Activated naive CD8-positive, alpha-beta T cell treated with anti-CD3 and anti-CD28 coated beads for 36 hours (primary cell): ENCODE measurements at regions not wholly inside any gene's neighbourhood (a gene's known extent, or its start where the extent isn't known, plus 50 kb on each side); places are given as distances from the start of the nearest gene placed in this dataset.

Experiments used
- DNase-seq: peaks from one replicate; pipeline ENCODE4 v3.0.0; 2021
- H3K27ac Mint-ChIP-seq: one replicate; pipeline ENCODE4 v1.8.0; 2022; ENCODE audit warnings: mild to moderate bottlenecking, moderate library complexity, mixed read lengths
- H3K27me3 Mint-ChIP-seq: one replicate; pipeline ENCODE4 v1.8.0; 2022; ENCODE audit warnings: mild to moderate bottlenecking, mixed read lengths
- H3K36me3 Mint-ChIP-seq: one replicate; pipeline ENCODE4 v1.8.0; 2021; ENCODE audit warnings: mild to moderate bottlenecking, mixed read lengths
- H3K4me1 Mint-ChIP-seq: one replicate; pipeline ENCODE4 v1.8.0; 2021; ENCODE audit warnings: mixed read lengths
- H3K4me3 Mint-ChIP-seq: one replicate; pipeline ENCODE4 v1.8.0; 2022; ENCODE audit warnings: mild to moderate bottlenecking, moderate library complexity, mixed read lengths
- H3K9me3 Mint-ChIP-seq: one replicate; pipeline ENCODE4 v1.8.0; 2022; ENCODE audit warnings: mixed read lengths

GRCh38 chr10:43867667-43868565, 219.2 kb upstream of the ZNF32 start:
- H3K9me3 Mint-ChIP-seq: no peaks in the 10 kb centered on the region
- no peaks in the 10 kb centered on the region for H3K4me1 Mint-ChIP-seq

GRCh38 chr10:43867113-43867512, 218.4 kb upstream of the ZNF32 start:
- Mint-ChIP-seq H3K4me3 (no peak overlapping the region), H3K9me3 (no peaks in the 10 kb centered on the region), H3K27me3 (no peaks in the 10 kb centered on the region), H3K4me1 (no peaks in the 10 kb centered on the region), H3K36me3 (no peaks in the 10 kb centered on the region), H3K27ac (no peak overlapping the region)
- DNase-seq: no peak

More at GRCh38 chr10:43867667-43868565, 219.2 kb upstream of the ZNF32 start:
- H3K27me3 Mint-ChIP-seq: no peaks in the 10 kb centered on the region
- no peak overlapping the region for H3K4me3 Mint-ChIP-seq
- DNase-seq: no peak
- no peak overlapping the region for H3K27ac Mint-ChIP-seq
- H3K36me3 Mint-ChIP-seq: no peaks in the 10 kb centered on the region

- no peak for DNase-seq
- H3K9me3 Mint-ChIP-seq: no peaks in the 10 kb centered on the region
- H3K4me1 Mint-ChIP-seq: no peaks in the 10 kb centered on the region
- H3K27me3 Mint-ChIP-seq: no peaks in the 10 kb centered on the region
- no peak overlapping the region for H3K27ac Mint-ChIP-seq
- no peak overlapping the region for H3K4me3 Mint-ChIP-seq
- H3K36me3 Mint-ChIP-seq: no peaks in the 10 kb centered on the region
Measured at GRCh38 chr10:43866712-43867111, 218.0 kb upstream of the ZNF32 start.

GRCh38 chr10:43865265-43866135, 216.8 kb upstream of the ZNF32 start:
- H3K27ac Mint-ChIP-seq: no peak overlapping the region
- H3K9me3 Mint-ChIP-seq: no peaks in the 10 kb centered on the region
- H3K36me3 Mint-ChIP-seq: no peaks in the 10 kb centered on the region
- no peaks in the 10 kb centered on the region for H3K4me1 Mint-ChIP-seq
- H3K4me3 Mint-ChIP-seq: no peak overlapping the region
- no peaks in the 10 kb centered on the region for H3K27me3 Mint-ChIP-seq
- DNase-seq: no peak

- H3K27ac Mint-ChIP-seq: no peak overlapping the region
- no peaks in the 10 kb centered on the region for H3K27me3 Mint-ChIP-seq
- H3K4me3 Mint-ChIP-seq: no peak overlapping the region
- no peak for DNase-seq
- H3K9me3 Mint-ChIP-seq: no peaks in the 10 kb centered on the region
- no peaks in the 10 kb centered on the region for H3K4me1 Mint-ChIP-seq
- H3K36me3 Mint-ChIP-seq: no peaks in the 10 kb centered on the region
Measured at GRCh38 chr10:43864656-43865055, 216.0 kb upstream of the ZNF32 start.

GRCh38 chr10:43863859-43864591, 215.3 kb upstream of the ZNF32 start:
- peaks cover 1% of the 10 kb centered on the region for H3K4me1 Mint-ChIP-seq
- no peak overlapping the region for H3K4me3 Mint-ChIP-seq
- no peaks in the 10 kb centered on the region for H3K9me3 Mint-ChIP-seq
- no peak for DNase-seq
- no peaks in the 10 kb centered on the region for H3K36me3 Mint-ChIP-seq
- H3K27me3 Mint-ChIP-seq: no peaks in the 10 kb centered on the region
- no peak overlapping the region for H3K27ac Mint-ChIP-seq

GRCh38 chr10:43863270-43863669, 214.6 kb upstream of the ZNF32 start:
- no peaks in the 10 kb centered on the region for H3K9me3 Mint-ChIP-seq
- H3K36me3 Mint-ChIP-seq: no peaks in the 10 kb centered on the region
- DNase-seq: no peak
- no peak overlapping the region for H3K27ac Mint-ChIP-seq
- H3K4me1 Mint-ChIP-seq: peaks cover 2% of the 10 kb centered on the region
- H3K4me3 Mint-ChIP-seq: no peak overlapping the region
- no peaks in the 10 kb centered on the region for H3K27me3 Mint-ChIP-seq

- no peak overlapping the region for H3K4me3 Mint-ChIP-seq
- DNase-seq: no peak
- peaks cover 2% of the 10 kb centered on the region for H3K4me1 Mint-ChIP-seq
- H3K36me3 Mint-ChIP-seq: no peaks in the 10 kb centered on the region
- no peaks in the 10 kb centered on the region for H3K9me3 Mint-ChIP-seq
- H3K27ac Mint-ChIP-seq: no peak overlapping the region
- no peaks in the 10 kb centered on the region for H3K27me3 Mint-ChIP-seq
Measured at GRCh38 chr10:43862756-43863155, 214.1 kb upstream of the ZNF32 start.

- H3K4me1 Mint-ChIP-seq: peaks cover 2% of the 10 kb centered on the region
- no peak for DNase-seq
- no peak overlapping the region for H3K4me3 Mint-ChIP-seq
- H3K9me3 Mint-ChIP-seq: no peaks in the 10 kb centered on the region
- H3K27ac Mint-ChIP-seq: no peak overlapping the region
- H3K36me3 Mint-ChIP-seq: no peaks in the 10 kb centered on the region
- H3K27me3 Mint-ChIP-seq: no peaks in the 10 kb centered on the region
Measured at GRCh38 chr10:43861966-43862751, 213.5 kb upstream of the ZNF32 start.

GRCh38 chr10:43859016-43859525, 210.4 kb upstream of the ZNF32 start:
- H3K4me3 Mint-ChIP-seq: no peak overlapping the region
- H3K9me3 Mint-ChIP-seq: no peaks in the 10 kb centered on the region
- peaks cover 2% of the 10 kb centered on the region for H3K4me1 Mint-ChIP-seq
- H3K36me3 Mint-ChIP-seq: no peaks in the 10 kb centered on the region
- H3K27ac Mint-ChIP-seq: no peak overlapping the region
- DNase-seq: no peak
- H3K27me3 Mint-ChIP-seq: no peaks in the 10 kb centered on the region

- DNase-seq: no peak
- H3K27ac Mint-ChIP-seq: no peak overlapping the region
- no peaks in the 10 kb centered on the region for H3K9me3 Mint-ChIP-seq
- peaks cover 2% of the 10 kb centered on the region for H3K4me1 Mint-ChIP-seq
- H3K4me3 Mint-ChIP-seq: no peak overlapping the region
- no peaks in the 10 kb centered on the region for H3K36me3 Mint-ChIP-seq
- H3K27me3 Mint-ChIP-seq: no peaks in the 10 kb centered on the region
Measured at GRCh38 chr10:43857931-43858315, 209.2 kb upstream of the ZNF32 start.

- no peak for DNase-seq
- Mint-ChIP-seq H3K4me3 (no peak overlapping the region), H3K27me3 (no peaks in the 10 kb centered on the region), H3K9me3 (no peaks in the 10 kb centered on the region), H3K27ac (no peak overlapping the region), H3K4me1 (peaks cover 2% of the 10 kb centered on the region), H3K36me3 (no peaks in the 10 kb centered on the region)
Measured at GRCh38 chr10:43857206-43857930, 208.7 kb upstream of the ZNF32 start.

- DNase-seq: no peak
- H3K4me1 Mint-ChIP-seq: peaks cover 2% of the 10 kb centered on the region
Measured at GRCh38 chr10:43856299-43856698, 207.6 kb upstream of the ZNF32 start.

More at GRCh38 chr10:43856299-43856698, 207.6 kb upstream of the ZNF32 start:
- H3K36me3 Mint-ChIP-seq: no peaks in the 10 kb centered on the region
- no peak overlapping the region for H3K4me3 Mint-ChIP-seq
- no peaks in the 10 kb centered on the region for H3K9me3 Mint-ChIP-seq
- H3K27me3 Mint-ChIP-seq: no peaks in the 10 kb centered on the region
- H3K27ac Mint-ChIP-seq: no peak overlapping the region
